ENCODE measurements at regions not wholly inside any gene's neighbourhood (a gene's known extent, or its start where the extent isn't known, plus 50 kb on each side); places are given as distances from the start of the nearest gene placed in this dataset.

GRCh38 chr10:108388706-108389105 is 1224.2 kb upstream of the SORCS1 start:
- ChIA-PET CTCF (no interaction called here), POLR2A (no interaction called here)
- DNase-seq (ENCODE audit: low read depth, low spot score) = no peak
- Histone ChIP-seq H3K9me3 (ENCODE audit: control insufficient read depth, insufficient read depth, low read length) (0 out of 2 replicates have a peak, but pooled peaks cover 5% of the 10 kb centered on the region), H3K27ac (ENCODE audit: low read depth, low read length) (no peak overlapping the region), H3K27me3 (ENCODE audit: control insufficient read depth, insufficient read depth, low read length) (no peaks in the 10 kb centered on the region), H3K4me3 (ENCODE audit: low read depth, low read length) (no peak overlapping the region)
- TF ChIP-seq CTCF (IDR thresholded peaks at IDR 0.05; ENCODE audit: low read depth, low read length) = no peak

- TF ChIP-seq CTCF (IDR thresholded peaks at IDR 0.05; ENCODE audit: low read depth, low read length) = no peak
- no peak overlapping the region for H3K4me3 ChIP-seq (ENCODE audit: low read depth, low read length)
- H3K27ac ChIP-seq (ENCODE audit: low read depth, low read length) = no peak overlapping the region
- no peaks in the 10 kb centered on the region for H3K27me3 ChIP-seq (ENCODE audit: control insufficient read depth, insufficient read depth, low read length)
- DNase-seq (ENCODE audit: low read depth, low spot score) = no peak
- POLR2A ChIA-PET = no interaction called here
- CTCF ChIA-PET = no interaction called here
- 0 out of 2 replicates have a peak, but pooled peaks cover 5% of the 10 kb centered on the region for H3K9me3 ChIP-seq (ENCODE audit: control insufficient read depth, insufficient read depth, low read length)
Observed at GRCh38 chr10:108385963-108386362, 1221.5 kb upstream of the SORCS1 start.

GRCh38 chr10:108384378-108384777 is 1219.9 kb upstream of the SORCS1 start:
- DNase-seq (ENCODE audit: low read depth, low spot score) = no peak
- H3K27me3 ChIP-seq (ENCODE audit: control insufficient read depth, insufficient read depth, low read length) = no peaks in the 10 kb centered on the region
- ChIA-PET CTCF (no interaction called here), POLR2A (no interaction called here)
- H3K4me3 ChIP-seq (ENCODE audit: low read depth, low read length) = no peak overlapping the region
- TF ChIP-seq CTCF (IDR thresholded peaks at IDR 0.05; ENCODE audit: low read depth, low read length) = no peak
- 0 out of 2 replicates have a peak, but pooled peaks cover 5% of the 10 kb centered on the region for H3K9me3 ChIP-seq (ENCODE audit: control insufficient read depth, insufficient read depth, low read length)
- H3K27ac ChIP-seq (ENCODE audit: low read depth, low read length) = no peak overlapping the region

GRCh38 chr10:108378779-108379178 is 1214.3 kb upstream of the SORCS1 start:
- Histone ChIP-seq H3K27me3 (ENCODE audit: control insufficient read depth, insufficient read depth, low read length) (no peaks in the 10 kb centered on the region), H3K27ac (ENCODE audit: low read depth, low read length) (no peak overlapping the region), H3K4me3 (ENCODE audit: low read depth, low read length) (no peak overlapping the region), H3K9me3 (ENCODE audit: control insufficient read depth, insufficient read depth, low read length) (no peaks in the 10 kb centered on the region)
- TF ChIP-seq CTCF (IDR thresholded peaks at IDR 0.05; ENCODE audit: low read depth, low read length) = no peak
- CTCF ChIA-PET = no interaction called here
- POLR2A ChIA-PET = no interaction called here
- DNase-seq (ENCODE audit: low read depth, low spot score) = no peak

- no peak for DNase-seq (ENCODE audit: low read depth, low spot score)
- Histone ChIP-seq H3K4me3 (ENCODE audit: low read depth, low read length) (no peak overlapping the region), H3K27ac (ENCODE audit: low read depth, low read length) (no peak overlapping the region), H3K27me3 (ENCODE audit: control insufficient read depth, insufficient read depth, low read length) (no peaks in the 10 kb centered on the region), H3K9me3 (ENCODE audit: control insufficient read depth, insufficient read depth, low read length) (no peaks in the 10 kb centered on the region)
- TF ChIP-seq CTCF (IDR thresholded peaks at IDR 0.05; ENCODE audit: low read depth, low read length) = no peak
- CTCF ChIA-PET = no interaction called here
- POLR2A ChIA-PET = no interaction called here
Observed at GRCh38 chr10:108375691-108376090, 1211.2 kb upstream of the SORCS1 start.
